ENCODE measurements at regions not wholly inside any gene's neighbourhood (a gene's known extent, or its start where the extent isn't known, plus 50 kb on each side); places are given as distances from the start of the nearest gene placed in this dataset.
"Not testable (repeated sequence)": the region's sequence is repeated elsewhere in the genome, so short reads cannot be mapped to it uniquely, and the experiment has no call there.

DNA sequence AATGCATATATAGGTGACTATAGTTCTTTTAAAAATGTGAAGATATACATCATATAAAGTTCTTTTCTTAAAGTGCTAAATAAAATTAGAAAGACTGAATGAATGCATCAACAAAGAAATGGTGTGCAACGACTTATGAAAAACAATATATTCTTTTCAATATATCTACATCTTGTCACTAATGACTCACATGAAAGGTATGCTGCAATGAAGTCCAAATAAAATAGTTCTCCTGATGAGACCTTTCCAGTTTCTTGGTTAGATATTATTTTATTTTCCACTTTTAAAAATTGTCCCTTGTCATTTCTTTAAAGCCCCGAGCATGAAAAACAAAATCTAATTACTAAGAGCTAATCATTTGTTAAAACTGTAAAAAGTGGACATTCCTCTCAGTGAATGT is 462.1 kb downstream of the PCDH11X start:
- Histone ChIP-seq H3K27me3 (no peaks in the 10 kb centered on the region), H3K27ac (no peak overlapping the region), H3K9me3 (no peaks in the 10 kb centered on the region), H3K4me3 (no peak overlapping the region), H3K4me1 (no peaks in the 10 kb centered on the region), H3K36me3 (no peaks in the 10 kb centered on the region)
- 62 to 66% methylated on average over 2 of the region's 2 CpGs for WGBS, 2 donors (ENCODE audit: low coverage in 1 of 2)
- ATAC-seq, result no peak
- TF ChIP-seq POLR2A (IDR thresholded peaks at IDR 0.05), result no peak
- no peak for TF ChIP-seq POLR2AphosphoS5 (IDR thresholded peaks at IDR 0.05)
- TF ChIP-seq, protein P1, sequence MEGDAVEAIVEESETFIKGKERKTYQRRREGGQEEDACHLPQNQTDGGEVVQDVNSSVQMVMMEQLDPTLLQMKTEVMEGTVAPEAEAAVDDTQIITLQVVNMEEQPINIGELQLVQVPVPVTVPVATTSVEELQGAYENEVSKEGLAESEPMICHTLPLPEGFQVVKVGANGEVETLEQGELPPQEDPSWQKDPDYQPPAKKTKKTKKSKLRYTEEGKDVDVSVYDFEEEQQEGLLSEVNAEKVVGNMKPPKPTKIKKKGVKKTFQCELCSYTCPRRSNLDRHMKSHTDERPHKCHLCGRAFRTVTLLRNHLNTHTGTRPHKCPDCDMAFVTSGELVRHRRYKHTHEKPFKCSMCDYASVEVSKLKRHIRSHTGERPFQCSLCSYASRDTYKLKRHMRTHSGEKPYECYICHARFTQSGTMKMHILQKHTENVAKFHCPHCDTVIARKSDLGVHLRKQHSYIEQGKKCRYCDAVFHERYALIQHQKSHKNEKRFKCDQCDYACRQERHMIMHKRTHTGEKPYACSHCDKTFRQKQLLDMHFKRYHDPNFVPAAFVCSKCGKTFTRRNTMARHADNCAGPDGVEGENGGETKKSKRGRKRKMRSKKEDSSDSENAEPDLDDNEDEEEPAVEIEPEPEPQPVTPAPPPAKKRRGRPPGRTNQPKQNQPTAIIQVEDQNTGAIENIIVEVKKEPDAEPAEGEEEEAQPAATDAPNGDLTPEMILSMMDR (IDR thresholded peaks at IDR 0.05), result no peak
- TF ChIP-seq EP300 (IDR thresholded peaks at IDR 0.05), result no peak

DNA sequence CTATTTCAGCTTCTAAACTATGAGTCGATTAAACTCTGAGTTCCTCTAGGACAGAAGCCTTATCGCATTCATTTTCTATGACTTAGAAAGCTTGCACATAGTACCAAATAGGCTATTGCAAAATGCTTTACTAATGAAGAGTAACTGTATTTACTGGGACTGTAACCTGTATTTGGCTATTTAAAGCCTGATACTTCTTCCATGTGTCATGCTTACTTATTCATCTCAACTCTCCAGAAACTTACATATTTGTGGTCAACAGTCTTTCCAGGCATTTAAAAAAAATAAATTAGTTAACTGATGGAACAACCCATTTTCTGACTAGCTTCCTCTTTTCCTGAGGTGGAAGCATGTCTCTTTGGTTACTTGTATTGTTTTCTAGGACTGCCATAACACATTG is 467.9 kb downstream of the PCDH11X start:
- no peak overlapping the region for H3K27ac ChIP-seq
- WGBS, 2 donors (ENCODE audit: low coverage in 1 of 2), result 80 to 96% methylated on average over 2 of the region's 2 CpGs
- H3K27me3 ChIP-seq, result no peaks in the 10 kb centered on the region
- no peaks in the 10 kb centered on the region for H3K4me1 ChIP-seq
- TF ChIP-seq, protein P1 (IDR thresholded peaks at IDR 0.05), result no peak
- TF ChIP-seq EP300 (IDR thresholded peaks at IDR 0.05) (no peak), POLR2A (IDR thresholded peaks at IDR 0.05) (no peak), POLR2AphosphoS5 (IDR thresholded peaks at IDR 0.05) (no peak)
- no peak for ATAC-seq
- no peaks in the 10 kb centered on the region for H3K9me3 ChIP-seq
- no peaks in the 10 kb centered on the region for H3K36me3 ChIP-seq
- no peak overlapping the region for H3K4me3 ChIP-seq

DNA sequence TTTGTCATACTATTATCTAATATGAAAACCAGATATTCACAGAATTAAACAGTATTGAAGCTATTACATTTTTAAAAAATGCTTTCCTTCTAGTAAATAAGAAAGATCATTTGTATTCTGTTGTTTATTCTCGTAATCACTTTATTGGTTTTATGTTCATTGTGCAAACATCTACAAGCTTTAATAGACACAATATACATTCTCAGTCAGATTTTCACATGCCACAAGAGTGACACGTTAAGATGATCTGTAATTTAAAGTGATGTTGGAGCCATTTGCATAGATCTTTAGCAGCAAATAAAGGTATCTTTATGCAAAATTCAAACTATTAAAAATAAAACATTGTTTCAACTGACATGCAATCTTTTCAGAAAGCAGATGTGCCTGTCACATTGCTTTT is 469.9 kb downstream of the PCDH11X start:
- 84% methylated on average over 2 of the region's 2 CpGs for WGBS, 2 donors (ENCODE audit: low coverage in 1 of 2)
- H3K27ac ChIP-seq, result no peak overlapping the region
- no peak for TF ChIP-seq POLR2AphosphoS5 (IDR thresholded peaks at IDR 0.05)
- TF ChIP-seq, protein P1 (IDR thresholded peaks at IDR 0.05), result no peak
- no peak for TF ChIP-seq POLR2A (IDR thresholded peaks at IDR 0.05)
- TF ChIP-seq EP300 (IDR thresholded peaks at IDR 0.05), result no peak
- no peak overlapping the region for H3K4me3 ChIP-seq
- ATAC-seq, result no peak
- no peaks in the 10 kb centered on the region for H3K4me1 ChIP-seq
- H3K36me3 ChIP-seq, result no peaks in the 10 kb centered on the region
- H3K27me3 ChIP-seq, result no peaks in the 10 kb centered on the region
- H3K9me3 ChIP-seq, result no peaks in the 10 kb centered on the region

DNA sequence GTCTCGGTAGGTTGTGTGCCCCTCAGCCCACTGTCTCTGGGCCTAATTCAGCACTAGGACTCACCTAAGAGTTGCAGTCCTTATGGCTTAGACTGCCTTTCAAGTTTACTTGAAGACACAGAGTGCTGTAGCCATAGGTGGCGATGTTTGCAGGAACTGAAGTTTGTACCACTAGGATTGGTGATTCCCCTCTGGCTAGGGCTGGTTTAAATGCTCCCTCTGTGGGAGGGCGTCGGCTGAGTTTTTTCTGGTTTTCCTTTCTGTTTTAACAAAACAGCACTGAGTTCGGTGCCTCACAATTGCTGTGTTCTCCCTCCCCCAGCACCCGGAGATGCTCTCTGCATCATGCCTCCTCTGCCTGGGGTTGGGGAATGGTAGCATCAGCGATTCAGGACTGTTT is 480.9 kb downstream of the PCDH11X start:
- no peaks in the 10 kb centered on the region for H3K27me3 ChIP-seq
- H3K36me3 ChIP-seq, result no peaks in the 10 kb centered on the region
- no peaks in the 10 kb centered on the region for H3K4me1 ChIP-seq
- H3K4me3 ChIP-seq, result no peak overlapping the region
- no peak for ATAC-seq
- H3K27ac ChIP-seq, result no peak overlapping the region
- 93% methylated on average over 6 of the region's 7 CpGs; no CpG with 5 or more reads in 1 of the 2 donors for WGBS, 2 donors (ENCODE audit: low coverage in 1 of 2)
- TF ChIP-seq POLR2A (IDR thresholded peaks at IDR 0.05) (no peak), EP300 (IDR thresholded peaks at IDR 0.05) (no peak), POLR2AphosphoS5 (IDR thresholded peaks at IDR 0.05) (no peak)
- TF ChIP-seq, protein P1 (IDR thresholded peaks at IDR 0.05), result no peak
- H3K9me3 ChIP-seq, result peaks cover 0 to 9% (median 2%) of the 10 kb centered on the region in 3 donors

DNA sequence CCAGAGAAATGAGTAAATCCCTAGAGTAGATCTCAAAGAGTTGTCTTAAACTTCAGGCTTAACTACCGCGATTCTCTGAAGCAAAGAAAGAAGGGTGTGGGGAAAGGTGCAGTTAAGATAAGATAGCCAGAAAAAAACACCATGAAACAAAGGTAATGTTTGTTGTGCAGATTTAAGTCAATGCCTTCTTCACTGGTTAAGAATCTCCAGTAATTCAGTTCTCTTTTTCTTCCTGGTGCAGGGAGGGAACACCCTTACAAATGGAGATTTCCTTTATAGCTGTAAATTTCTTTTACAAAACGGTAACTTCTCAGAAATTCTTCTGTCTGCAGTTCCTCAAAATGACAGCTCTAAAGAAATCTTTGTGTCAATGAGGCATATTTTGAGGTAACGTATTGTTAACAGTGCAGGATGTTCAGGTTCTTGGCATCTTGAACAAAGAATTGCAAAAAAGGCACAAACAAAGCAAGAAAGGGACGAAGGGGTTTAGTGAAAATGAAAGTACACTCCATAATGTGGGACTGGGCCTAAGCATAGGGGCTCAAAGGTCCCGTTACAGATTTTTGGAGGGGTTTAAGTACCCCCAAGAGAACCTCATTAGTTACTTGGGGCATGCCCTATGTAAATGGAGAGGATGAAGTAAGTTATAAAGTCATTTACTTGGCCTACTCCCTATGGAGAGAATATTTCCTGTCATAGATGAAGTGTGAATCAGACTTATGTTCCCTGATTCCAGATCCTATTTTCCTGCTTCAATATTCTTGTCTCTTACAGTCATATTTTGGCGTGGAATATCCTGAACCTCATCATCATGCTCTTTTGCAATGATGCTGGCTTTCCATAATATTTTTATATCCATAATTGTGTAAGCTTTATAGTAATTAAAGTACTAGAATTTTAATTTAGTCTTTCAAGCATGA is 492.0 kb downstream of the PCDH11X start:
- TF ChIP-seq, protein P1 (IDR thresholded peaks at IDR 0.05), result no peak
- TF ChIP-seq EP300 (IDR thresholded peaks at IDR 0.05), result no peak
- TF ChIP-seq POLR2AphosphoS5 (IDR thresholded peaks at IDR 0.05), result no peak
- no peak for TF ChIP-seq POLR2A (IDR thresholded peaks at IDR 0.05)
- Histone ChIP-seq H3K27ac (no peak overlapping the region), H3K4me1 (no peaks in the 10 kb centered on the region), H3K27me3 (no peaks in the 10 kb centered on the region), H3K9me3 (no peaks in the 10 kb centered on the region), H3K36me3 (no peaks in the 10 kb centered on the region), H3K4me3 (no peak overlapping the region)
- ATAC-seq, result no peak
- WGBS, 2 donors (ENCODE audit: low coverage in 1 of 2), result 45 to 48% methylated on average over 4 to 6 of the region's 7 CpGs

DNA sequence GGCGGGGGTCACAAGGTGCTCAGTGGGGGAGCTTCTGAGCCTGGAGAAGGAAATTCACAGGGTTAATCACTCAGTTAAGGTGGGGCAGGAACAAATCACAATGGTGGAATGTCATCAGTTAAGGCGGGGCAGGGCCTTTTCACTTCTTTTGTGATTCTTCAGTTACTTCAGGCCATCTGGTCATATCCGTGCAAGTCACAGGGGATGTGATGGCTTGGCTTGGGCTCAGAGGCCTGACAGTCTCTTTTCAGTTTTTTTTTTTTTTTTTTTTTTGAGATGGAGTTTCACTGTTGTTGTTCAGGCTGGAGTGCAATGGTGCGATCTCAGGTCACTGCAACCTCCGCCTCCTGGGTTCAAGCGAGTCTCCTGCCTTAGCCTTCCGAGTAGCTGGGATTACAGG is 499.4 kb downstream of the PCDH11X start:
- not testable (repeated sequence) for H3K27me3 ChIP-seq, H3K4me3 ChIP-seq, H3K36me3 ChIP-seq, H3K9me3 ChIP-seq, ATAC-seq, H3K4me1 ChIP-seq, H3K27ac ChIP-seq
- WGBS, 2 donors (ENCODE audit: low coverage in 1 of 2), result 86 to 100% methylated on average over 1 to 5 of the region's 7 CpGs

DNA sequence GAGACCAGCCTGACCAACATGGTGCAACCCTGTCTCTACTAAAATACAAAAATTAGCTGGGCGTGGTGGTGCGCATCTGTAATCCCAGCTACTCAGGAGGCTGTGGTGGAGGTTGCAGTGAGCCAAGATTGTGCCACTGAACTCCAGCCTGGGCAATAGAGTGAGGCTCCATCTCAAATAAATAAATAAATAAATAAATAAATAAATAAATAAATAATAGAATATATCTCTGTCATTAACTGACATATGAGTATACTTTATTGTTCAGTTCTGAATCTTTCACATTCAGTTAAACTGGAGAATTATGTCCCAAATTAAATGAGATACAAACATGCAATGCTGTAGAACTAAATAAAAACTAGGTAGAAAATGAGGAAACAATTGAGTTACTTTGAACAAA is 501.2 kb downstream of the PCDH11X start:
- ATAC-seq, H3K4me1 ChIP-seq: not testable (repeated sequence)
- WGBS, 2 donors (ENCODE audit: low coverage in 1 of 2), result 87 to 100% methylated on average over 2 of the region's 2 CpGs

More for the DNA sequence above, 501.2 kb downstream of the PCDH11X start:
- not testable (repeated sequence) for H3K4me3 ChIP-seq, H3K9me3 ChIP-seq, H3K36me3 ChIP-seq, H3K27me3 ChIP-seq, H3K27ac ChIP-seq
